ENCODE measurements at regions not wholly inside any gene's neighbourhood (a gene's known extent, or its start where the extent isn't known, plus 50 kb on each side); places are given as distances from the start of the nearest gene placed in this dataset.
"Not testable (repeated sequence)": the region's sequence is repeated elsewhere in the genome, so short reads cannot be mapped to it uniquely, and the experiment has no call there.

DNA sequence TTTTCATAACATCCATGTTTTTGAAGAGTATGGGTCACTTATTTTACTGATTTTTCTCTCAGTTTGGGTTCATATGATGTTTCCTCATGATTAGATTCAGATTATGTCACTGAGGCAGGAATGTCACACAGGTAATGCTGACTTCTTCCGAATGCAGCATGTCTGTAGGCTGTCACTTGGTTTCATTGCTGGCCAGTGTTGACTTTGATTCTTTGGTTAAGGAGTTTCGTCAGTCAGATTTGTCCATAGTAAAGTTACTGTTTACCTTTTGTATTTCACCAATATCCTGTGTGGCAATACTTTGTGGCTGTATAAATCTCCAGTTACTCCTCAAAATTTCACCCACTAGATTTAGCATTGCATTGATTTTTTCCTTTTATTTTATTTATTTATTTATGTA is 105.6 kb downstream of the MRPL57 start:
- H3K4me3 ChIP-seq (ENCODE audit: low read depth, low read length): no peak overlapping the region
- TF ChIP-seq, protein P1, sequence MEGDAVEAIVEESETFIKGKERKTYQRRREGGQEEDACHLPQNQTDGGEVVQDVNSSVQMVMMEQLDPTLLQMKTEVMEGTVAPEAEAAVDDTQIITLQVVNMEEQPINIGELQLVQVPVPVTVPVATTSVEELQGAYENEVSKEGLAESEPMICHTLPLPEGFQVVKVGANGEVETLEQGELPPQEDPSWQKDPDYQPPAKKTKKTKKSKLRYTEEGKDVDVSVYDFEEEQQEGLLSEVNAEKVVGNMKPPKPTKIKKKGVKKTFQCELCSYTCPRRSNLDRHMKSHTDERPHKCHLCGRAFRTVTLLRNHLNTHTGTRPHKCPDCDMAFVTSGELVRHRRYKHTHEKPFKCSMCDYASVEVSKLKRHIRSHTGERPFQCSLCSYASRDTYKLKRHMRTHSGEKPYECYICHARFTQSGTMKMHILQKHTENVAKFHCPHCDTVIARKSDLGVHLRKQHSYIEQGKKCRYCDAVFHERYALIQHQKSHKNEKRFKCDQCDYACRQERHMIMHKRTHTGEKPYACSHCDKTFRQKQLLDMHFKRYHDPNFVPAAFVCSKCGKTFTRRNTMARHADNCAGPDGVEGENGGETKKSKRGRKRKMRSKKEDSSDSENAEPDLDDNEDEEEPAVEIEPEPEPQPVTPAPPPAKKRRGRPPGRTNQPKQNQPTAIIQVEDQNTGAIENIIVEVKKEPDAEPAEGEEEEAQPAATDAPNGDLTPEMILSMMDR (IDR thresholded peaks at IDR 0.05; ENCODE audit: low read depth, low read length): no peak

DNA sequence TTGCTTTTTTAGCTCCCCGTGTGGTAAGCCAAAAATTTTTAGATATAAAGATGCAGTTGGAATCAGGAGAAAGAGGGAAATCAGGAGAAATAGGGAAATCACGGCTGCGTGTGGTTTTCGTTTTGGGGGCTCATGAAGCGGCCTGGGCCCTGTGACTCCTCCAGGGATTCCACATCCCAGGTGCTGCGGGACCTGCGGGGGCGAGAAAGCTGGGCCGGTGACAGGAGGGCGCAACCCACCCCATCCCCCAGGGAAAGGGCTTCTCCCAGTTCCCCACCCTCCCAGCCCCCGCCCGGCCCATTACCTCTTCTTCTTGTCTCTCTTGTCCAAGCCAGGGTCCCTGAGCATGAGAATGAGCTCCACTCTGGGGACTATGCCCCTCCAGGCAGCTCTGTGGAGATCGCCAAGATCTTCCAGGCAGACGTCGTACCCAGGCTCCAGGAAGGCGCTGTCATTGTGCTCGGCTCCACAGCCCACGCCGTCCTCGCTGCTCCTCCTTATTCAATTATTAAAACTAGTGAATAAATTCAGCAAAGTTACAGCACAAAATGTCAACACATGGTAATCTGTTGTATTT is 111.0 kb downstream of the MRPL57 start:
- no peak overlapping the region for H3K4me3 ChIP-seq (ENCODE audit: low read depth, low read length)
- TF ChIP-seq, protein P1 (IDR thresholded peaks at IDR 0.05; ENCODE audit: low read depth, low read length): no peak

DNA sequence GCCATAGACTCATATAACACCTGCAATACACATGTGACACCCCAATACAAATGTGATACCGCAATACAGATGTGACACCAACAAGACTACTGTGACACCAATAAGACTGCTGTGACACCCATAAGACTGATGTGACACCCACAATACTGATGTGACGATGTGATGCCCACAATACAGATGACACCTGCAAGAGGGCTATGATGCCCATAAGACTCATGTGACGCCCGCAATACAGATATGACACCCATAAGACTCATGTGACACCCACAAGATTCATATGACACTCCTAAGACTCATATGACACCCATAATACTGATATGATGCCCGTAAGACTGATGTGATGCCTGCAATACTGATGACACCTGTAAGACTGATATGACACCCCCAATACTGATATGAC is 113.0 kb downstream of the MRPL57 start:
- H3K4me3 ChIP-seq (ENCODE audit: low read depth, low read length): no peak overlapping the region
- TF ChIP-seq, protein P1 (IDR thresholded peaks at IDR 0.05; ENCODE audit: low read depth, low read length): no peak

DNA sequence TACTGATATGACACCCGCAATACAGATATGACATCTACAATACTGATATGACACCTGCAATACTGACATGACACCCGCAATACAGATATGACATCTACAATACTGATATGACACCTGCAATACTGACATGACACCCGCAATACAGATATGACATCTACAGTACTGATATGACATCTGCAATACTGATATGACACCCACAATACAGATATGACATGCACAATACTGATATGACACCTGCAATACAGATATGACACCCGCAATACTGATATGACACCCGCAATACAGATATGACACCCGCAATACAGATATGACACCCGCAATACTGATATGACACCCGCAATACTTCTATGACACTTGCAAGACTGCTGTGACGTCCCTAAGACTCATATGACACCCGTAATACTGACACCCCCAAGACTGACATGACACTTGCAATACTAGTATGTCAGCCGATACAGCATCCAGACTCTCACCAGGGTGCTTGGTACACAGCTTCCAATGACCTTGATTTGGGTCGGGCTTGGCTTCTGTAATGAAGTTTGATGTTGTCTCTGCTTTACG is 114.1 kb downstream of the MRPL57 start:
- H3K4me3 ChIP-seq (ENCODE audit: low read depth, low read length): not testable (repeated sequence)

DNA sequence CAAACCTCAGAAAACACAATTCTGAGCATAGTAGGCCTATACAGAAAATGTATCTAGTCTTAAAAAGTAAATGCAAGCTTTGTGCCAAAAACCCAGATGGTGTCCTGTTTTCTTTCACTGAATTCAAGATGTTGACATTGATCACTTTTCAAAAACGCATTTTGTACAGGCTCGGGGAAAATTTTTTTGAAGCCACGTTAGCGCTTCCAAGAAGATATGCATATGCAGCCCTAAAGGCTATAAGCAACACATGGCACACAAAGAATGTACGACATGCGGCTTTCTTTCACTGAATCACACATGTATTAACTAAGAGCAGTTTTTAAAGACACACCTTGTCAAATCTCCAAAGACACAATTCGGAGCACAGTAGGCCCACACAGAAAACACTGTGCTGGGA is 115.4 kb downstream of the MRPL57 start:
- TF ChIP-seq, protein P1 (IDR thresholded peaks at IDR 0.05; ENCODE audit: low read depth, low read length): no peak

DNA sequence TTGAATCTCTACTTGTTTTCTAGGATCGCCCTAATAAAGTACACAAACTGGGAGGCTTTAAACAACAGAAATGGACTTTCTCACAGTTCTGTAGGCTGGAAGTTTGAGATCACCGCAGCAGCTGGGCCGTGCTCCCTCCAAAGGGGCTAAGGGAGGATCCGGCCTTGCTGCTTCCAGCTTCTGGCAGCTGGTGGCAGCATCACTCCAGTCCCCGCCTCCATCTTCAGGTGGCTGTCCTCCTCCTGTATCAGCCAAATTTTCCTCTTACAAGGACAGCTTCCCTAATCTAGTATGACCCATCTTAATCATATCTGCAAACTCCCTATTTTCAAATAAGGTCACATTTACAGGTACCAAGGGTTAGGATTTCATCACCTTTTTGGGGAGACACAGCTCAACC is 120.5 kb downstream of the MRPL57 start:
- not testable (repeated sequence) for H3K4me3 ChIP-seq (ENCODE audit: low read depth, low read length)

More for the DNA sequence above, 115.4 kb downstream of the MRPL57 start:
- no peak overlapping the region for H3K4me3 ChIP-seq (ENCODE audit: low read depth, low read length)

DNA sequence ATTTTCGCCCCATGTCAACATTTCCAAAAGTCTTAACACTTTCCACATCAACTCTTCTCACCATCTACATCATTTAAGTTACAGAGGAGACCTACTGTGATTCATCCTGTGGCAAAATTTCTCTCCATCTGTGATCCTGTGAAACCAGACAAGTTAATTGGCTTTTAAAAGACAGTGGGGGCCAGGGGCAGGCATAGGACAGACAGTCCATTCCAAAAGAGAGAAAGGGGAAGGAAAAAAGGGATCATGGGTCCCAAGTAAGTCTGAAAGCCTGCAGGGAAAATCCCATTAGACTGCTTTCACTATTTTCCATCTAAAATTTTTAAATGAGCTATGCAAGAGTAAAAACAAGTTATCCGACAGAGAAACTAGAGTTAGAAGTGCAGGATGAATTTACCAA is 121.0 kb downstream of the MRPL57 start:
- peak overlapping the region; percentile 87 for H3K4me3 ChIP-seq (ENCODE audit: low read depth, low read length)

DNA sequence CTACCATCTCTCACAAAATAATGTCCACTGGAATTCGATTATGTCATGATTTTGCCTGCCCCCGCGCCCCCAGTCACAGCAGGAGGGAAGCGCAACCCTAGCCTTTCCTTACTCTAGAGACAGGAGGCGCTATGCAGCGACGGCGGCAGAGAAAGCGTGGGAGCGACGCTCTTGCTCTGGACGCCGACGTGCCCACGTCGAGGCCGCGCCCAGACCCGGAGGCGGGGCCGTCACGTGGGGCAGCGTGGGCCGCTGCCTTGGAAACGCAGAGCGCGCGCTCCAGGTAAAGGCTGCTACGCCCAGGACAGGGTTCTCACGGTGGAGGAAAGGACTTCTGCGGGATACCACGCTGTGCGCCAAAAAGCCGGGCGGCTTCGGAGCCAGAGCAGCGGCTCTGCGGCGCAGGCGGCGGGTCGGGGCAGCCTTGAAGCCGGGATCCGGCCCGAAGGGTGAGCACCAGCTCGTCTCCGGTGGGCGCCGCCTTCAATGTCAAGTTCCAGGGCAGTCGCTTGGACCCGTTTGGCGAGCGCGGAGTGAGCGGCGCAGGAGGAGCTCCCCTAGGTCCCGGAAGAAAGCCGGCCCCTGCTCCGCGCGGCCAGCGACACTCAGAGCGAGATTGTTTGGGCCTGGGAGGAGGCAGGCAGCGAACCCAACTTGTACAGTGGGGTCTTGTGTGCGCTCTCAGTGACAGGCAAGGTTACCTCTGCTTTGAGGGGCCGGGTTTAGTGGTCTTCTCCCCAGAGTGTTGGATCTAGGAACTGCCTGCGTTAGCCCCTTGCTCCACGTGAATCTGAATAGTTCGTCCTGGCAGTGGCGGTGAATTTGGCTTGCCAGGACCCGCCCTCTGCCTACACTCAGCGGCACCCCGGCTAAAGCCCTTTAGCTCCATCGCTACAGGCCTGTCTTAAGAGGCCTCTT is 121.7 kb downstream of the MRPL57 start:
- H3K4me3 ChIP-seq (ENCODE audit: low read depth, low read length): peak overlapping the region; percentile 87
- TF ChIP-seq, protein P1 (IDR thresholded peaks at IDR 0.05; ENCODE audit: low read depth, low read length): peak; percentile 92

More for the DNA sequence above, 121.0 kb downstream of the MRPL57 start:
- TF ChIP-seq, protein P1 (IDR thresholded peaks at IDR 0.05; ENCODE audit: low read depth, low read length): no peak

All from WI38 (cell line).